Activated naive CD4-positive, alpha-beta T cell treated with anti-CD3 and anti-CD28 coated beads, Interleukin-2, amount 50 U/mL, for 16 hours (primary cell): ENCODE measurements at regions not wholly inside any gene's neighbourhood (a gene's known extent, or its start where the extent isn't known, plus 50 kb on each side); places are given as distances from the start of the nearest gene placed in this dataset.
"Not testable (repeated sequence)": the region's sequence is repeated elsewhere in the genome, so short reads cannot be mapped to it uniquely, and the experiment has no call there.

ENCODE experiments used
- DNase-seq: peaks from one replicate; pipeline ENCODE4 v3.0.0-alpha.2; 2020

DNA sequence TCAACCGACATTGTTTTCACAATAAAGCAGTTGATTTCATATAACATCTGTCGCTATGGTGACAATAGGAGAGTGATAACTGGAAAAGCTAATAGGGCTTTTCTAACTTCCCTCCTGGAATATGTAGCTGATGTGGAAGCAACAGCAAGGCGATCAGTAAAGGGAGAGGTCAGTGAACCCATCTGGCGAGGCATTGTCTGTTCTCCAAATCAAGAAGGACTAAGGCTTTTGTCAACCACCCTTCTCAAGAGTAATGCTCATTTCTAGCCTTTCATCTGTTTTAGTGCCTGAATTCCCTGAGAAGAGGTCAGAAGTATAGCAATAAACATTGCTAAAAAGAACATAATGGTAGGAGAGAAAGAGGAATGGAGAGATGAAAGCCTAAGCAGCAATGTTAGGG, 201.3 kb downstream of the AKAP7 start:
- DNase-seq = no peak

GRCh38 chr6:131346896-131347295, 211.6 kb downstream of the AKAP7 start:
- DNase-seq = not testable (repeated sequence)

DNA sequence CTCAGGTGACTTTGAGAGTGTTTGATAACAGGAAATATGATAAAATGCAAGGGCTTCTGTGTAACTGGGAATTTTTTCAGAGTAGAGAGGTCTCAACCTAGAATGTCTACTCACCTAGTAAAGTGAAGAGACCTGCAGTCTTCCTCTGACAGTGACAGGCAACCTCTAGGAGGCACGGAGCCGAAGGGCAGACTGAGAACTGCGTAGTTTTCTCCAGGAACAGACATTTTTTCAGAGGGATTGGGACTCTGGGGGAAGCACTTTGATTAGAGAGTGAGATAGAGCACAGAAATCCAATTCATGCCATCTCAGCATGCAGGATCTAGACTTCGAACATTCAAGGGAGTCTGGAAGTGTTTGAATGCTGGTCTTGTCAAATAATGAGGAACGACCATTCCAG, 213.3 kb downstream of the AKAP7 start:
- no peak for DNase-seq

DNA sequence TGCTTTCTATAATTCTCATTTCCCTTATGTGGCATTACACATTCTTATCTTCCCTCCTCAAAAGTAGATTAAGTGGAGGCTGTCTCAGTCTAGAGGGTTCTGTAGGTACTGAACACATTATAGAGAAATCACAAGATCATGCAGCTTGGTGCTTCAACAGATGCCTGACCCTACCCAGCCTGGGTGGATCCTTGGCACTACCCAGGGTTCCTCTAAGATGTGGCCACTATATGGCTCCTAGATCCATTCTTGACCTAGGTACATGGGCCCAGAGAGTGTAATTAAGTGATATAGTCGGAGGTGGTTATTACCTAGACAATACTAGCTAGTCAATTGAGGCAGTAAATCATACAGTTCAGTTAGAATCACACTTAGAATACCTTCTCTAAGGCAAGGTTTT, 213.9 kb downstream of the AKAP7 start:
- no peak for DNase-seq

GRCh38 chr6:131353106-131353505, 217.8 kb downstream of the AKAP7 start:
- no peak for DNase-seq

- DNase-seq = no peak
These were observed 218.6 kb downstream of the AKAP7 start for GRCh38 chr6:131353876-131354275.

DNA sequence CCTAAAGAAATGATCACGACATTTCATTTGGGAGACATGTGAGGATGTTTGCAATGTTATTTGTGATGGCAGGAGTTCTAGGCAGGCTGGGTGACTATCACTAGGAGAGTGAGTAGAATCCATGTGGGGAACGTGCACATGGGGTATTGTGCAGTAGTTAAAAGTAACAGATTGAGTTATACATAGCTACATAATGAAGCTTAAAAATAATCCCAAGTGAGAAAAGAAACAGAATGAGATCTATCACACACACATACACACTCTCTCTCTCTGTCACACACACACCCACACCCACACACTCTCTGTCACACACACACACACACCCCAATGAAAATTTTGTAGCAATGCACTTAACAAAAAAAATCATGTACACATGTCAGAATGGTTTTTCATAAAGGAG, 218.7 kb upstream of the ARG1 start:
- no peak for DNase-seq

DNA sequence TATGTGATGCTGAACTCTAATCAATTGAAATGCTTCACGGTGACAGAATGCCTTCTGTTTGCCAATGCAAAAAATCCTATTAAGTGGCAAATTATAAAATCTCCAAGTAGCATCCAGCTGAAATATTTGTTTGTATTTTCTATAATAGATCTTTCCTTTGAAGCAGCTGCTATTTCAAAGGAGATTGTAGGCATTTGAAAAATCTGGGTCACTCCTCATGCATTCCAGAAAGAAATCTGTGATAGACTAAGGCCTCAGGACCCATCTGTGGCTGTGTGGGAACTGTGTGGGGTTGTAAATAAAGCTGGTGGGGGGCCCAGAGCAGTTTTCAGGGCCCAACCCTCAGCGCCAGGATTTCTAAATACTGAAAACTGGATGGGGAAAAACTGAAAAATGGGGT, 216.9 kb upstream of the ARG1 start:
- no peak for DNase-seq

GRCh38 chr6:131357501-131357900, 215.5 kb upstream of the ARG1 start:
- DNase-seq = no peak

DNA sequence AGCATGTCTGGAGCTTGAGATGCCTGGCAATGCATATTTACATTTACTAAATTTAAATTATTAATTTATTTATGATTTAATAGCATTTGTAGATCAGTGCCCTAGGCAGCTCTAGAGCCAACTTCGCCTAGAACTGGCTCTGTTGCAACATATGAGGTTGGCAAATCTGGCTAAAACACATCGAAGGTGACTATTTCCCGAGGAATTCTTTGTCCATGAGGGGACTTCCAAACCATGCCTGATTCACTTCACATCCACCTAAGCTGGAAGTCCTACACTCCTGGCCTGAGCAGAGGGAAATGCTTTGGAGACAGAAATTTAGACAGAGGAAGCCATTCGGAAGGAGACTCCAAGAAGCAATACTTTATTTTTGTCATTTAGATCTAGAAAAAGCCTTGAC, 211.0 kb upstream of the ARG1 start:
- no peak for DNase-seq

DNA sequence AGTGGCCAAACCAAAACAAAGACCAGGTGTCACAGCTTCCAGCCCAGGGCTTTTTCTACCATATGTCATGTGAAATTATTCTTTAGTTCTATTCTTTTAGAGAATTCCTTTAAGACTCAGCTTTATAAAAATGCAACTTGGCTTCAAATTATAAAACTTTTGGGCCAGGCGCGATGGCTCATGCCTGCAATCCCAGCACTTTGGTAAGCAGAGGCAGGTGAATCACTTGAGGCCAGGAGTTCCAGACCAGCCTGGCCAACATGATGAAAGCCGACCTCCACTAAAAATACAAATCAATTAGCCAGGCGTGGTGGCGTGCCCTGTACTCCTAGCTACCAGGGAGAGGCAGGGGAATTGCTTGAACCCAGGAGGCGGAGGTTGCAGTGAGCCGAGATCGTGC, 210.3 kb upstream of the ARG1 start:
- DNase-seq = no peak

- DNase-seq = no peak
These were observed 208.8 kb upstream of the ARG1 start for GRCh38 chr6:131363947-131364834.

DNA sequence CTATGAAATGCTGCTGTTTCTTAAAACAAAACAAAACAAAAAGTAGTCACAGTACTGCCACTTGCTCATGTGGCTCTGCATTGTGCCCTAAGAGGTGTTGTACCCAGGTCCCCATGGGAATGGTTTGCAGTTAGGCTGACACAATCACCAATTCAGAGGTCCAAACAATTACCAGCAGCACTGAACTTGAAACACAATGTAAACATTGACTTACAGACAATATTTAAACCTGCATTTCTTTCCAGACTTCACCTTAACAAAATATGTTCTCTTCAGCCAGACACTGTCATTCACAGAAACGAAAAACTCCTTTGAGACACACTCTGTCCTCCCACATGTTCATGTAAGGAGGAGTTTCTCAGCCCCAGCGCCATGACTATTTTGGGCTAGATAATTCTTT, 206.8 kb upstream of the ARG1 start:
- DNase-seq = no peak

GRCh38 chr6:131367206-131367873, 205.7 kb upstream of the ARG1 start:
- DNase-seq = no peak

DNA sequence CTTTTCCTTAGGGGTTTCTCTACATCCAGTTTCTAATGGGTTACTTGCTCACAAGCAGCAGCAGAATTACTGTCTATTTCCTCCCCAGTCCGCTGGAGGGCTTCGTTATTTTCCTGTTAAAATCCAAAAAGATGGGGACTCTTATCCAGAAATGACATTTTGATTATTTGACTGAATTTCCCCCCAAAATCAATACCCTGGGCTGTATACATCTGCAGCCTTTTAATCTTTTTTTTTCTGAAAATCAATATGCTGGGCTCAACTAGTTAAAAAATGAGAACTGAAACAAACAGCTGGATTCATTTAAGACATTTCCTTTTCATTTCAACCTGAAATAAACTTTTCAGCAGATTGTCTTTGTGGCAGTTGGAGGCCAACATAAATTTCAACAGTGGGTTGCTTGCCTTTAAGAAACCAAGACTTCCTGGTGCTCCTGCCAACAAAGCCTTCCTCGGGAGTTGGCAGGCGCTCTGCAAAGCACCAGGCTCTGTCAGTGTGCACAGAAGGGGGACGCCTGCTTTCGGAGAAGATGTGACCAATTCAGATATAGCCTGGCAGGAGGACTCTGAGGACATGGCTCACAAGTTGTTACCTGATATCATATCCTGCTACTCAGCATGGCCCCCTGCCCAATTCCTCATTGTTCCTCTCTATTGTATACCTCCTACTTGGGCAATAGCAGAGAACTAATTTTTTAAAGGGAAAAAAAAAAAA, 204.7 kb upstream of the ARG1 start:
- no peak for DNase-seq

GRCh38 chr6:131372535-131372934, 200.5 kb upstream of the ARG1 start:
- DNase-seq = no peak

DNA sequence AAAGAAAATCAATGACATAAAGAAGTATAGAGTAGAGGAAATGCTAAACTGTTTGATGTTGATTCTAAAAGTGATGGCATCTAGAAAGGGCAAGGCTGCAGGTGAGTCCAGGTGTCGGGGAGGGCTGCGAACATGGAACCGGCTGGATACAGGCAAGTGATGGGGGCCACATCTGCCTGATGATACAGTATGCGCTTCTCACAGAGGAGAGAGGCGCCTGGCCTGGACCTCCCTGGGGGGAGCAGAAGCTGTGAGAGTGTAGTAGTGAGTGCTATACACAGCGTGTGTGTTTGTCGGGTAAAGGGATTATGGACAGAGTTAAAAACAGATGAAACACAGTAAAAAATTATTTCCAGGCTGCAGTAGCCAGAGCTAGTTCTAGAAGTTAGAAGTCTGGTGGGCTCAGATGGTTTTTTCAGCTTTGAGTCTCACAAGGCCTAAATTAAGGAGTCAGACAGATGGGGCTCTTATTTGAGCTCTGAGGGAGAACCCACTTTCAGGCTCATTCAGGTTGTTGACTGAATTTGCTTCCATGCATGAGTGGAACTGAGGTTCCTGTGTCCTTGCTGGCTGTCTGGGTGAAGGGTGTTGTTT, 195.8 kb upstream of the ARG1 start:
- DNase-seq = no peak

DNA sequence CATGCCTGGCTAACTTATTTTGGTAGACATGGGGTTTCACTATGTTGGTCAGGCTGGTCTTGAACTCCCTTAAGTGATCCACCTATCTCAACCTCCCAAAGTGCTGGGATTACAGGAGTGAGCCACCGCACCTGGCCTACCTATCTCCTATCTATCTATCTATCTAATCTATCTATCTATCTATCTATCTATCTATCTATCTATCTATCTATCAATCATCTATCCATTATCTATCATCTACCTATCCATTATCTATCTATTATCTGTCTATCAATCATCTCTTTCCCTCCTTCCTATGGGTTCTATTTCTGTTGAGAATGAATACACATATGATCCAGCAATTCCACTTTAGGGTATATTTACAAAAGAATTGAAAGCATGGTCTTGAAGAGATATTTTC, 194.2 kb upstream of the ARG1 start:
- no peak for DNase-seq

DNA sequence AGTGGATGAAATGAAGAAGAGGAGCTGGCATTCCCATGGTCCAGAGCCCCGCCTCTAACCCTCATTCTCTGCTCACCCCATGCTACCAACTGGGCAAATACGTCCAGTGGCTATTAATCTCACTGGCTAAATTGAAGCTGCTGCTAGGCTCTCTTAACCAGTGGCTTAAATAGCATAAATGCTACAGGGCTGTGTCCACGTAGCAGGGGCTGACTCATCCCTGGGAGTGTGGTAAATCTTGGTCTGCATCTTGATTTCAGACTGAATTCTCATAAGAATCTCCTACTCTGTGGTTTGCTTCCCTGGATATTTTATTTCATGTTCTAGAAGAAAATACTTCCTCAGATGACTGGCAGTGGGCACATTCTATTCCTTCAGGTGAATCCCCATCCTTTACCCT, 193.1 kb upstream of the ARG1 start:
- no peak for DNase-seq

GRCh38 chr6:131381052-131381708, 191.8 kb upstream of the ARG1 start:
- no peak for DNase-seq

- no peak for DNase-seq
These were observed 191.3 kb upstream of the ARG1 start for GRCh38 chr6:131381709-131382093.

DNA sequence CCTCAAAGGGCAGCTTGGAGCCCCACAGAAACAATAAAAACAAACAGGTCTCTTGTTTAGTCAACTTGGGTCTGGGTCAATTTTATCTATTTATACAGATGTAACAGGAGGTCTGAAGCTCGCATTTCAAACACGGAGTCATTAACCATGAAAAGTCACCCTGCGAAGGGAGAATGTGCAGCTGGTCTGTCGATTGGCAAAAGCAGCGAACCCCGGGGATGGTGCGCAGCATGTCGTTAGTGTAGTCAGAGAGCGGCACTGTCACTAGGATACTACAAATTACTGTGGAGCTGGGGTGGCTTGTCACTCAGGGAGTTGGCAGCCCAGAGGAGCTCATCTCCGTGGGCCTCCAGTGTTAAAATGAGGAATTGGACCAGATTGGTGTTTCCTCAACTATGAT, 190.4 kb upstream of the ARG1 start:
- no peak for DNase-seq
